Chondrocyte (in vitro differentiated cells): ENCODE measurements at regions not wholly inside any gene's neighbourhood (a gene's known extent, or its start where the extent isn't known, plus 50 kb on each side); places are given as distances from the start of the nearest gene placed in this dataset.

Experiments used
- DNase-seq: peaks from one replicate; pipeline ENCODE4 v3.0.0; 2021; ENCODE audit warnings: mixed read lengths, low spot score
- H3K27ac Mint-ChIP-seq: one replicate; pipeline ENCODE4 v1.8.0; 2021; ENCODE audit warnings: mild to moderate bottlenecking, moderate library complexity, mixed read lengths; ENCODE audit not compliant: unreplicated experiment
- H3K27me3 Mint-ChIP-seq: 2 replicates; pipeline ENCODE4 v1.8.0; 2021; ENCODE audit warnings: low read depth, mixed read lengths
- H3K36me3 Mint-ChIP-seq: 2 replicates; pipeline ENCODE4 v1.8.0; 2021; ENCODE audit warnings: low read depth, mixed read lengths
- H3K4me1 Mint-ChIP-seq: 2 replicates; pipeline ENCODE4 v1.8.0; 2021; ENCODE audit warnings: low read depth, mild to moderate bottlenecking, mixed read lengths
- H3K4me3 Mint-ChIP-seq: one replicate; pipeline ENCODE4 v1.8.0; 2021; ENCODE audit warnings: mild to moderate bottlenecking, moderate library complexity, mixed read lengths; ENCODE audit not compliant: unreplicated experiment
- H3K9me3 Mint-ChIP-seq: 2 replicates; pipeline ENCODE4 v1.8.0; 2021; ENCODE audit warnings: low read depth, mixed read lengths
- CTCF ChIP-seq: fragments of 200-600 bp; sonication (generic); IDR thresholded peaks from 2 replicates; pipeline ENCODE4 v1.5.0; 2021; ENCODE audit warnings: antibody characterized with exemption, mild to moderate bottlenecking, moderate library complexity

GRCh38 chr17:13921841-13922776 is 147.2 kb upstream of the COX10 start:
- no peak for TF ChIP-seq CTCF
- Mint-ChIP-seq H3K36me3 (no peaks in the 10 kb centered on the region), H3K4me1 (no peaks in the 10 kb centered on the region), H3K27ac (no peak overlapping the region), H3K4me3 (no peak overlapping the region), H3K9me3 (no peaks in the 10 kb centered on the region), H3K27me3 (no peaks in the 10 kb centered on the region)
- no peak for DNase-seq

- no peak for DNase-seq
- no peaks in the 10 kb centered on the region for H3K4me1 Mint-ChIP-seq
- no peak overlapping the region for H3K27ac Mint-ChIP-seq
- H3K27me3 Mint-ChIP-seq, result no peaks in the 10 kb centered on the region
- no peaks in the 10 kb centered on the region for H3K36me3 Mint-ChIP-seq
- no peak for TF ChIP-seq CTCF
- H3K9me3 Mint-ChIP-seq, result no peaks in the 10 kb centered on the region
- H3K4me3 Mint-ChIP-seq, result no peak overlapping the region
Measured at GRCh38 chr17:13922885-13923284, 146.4 kb upstream of the COX10 start.

GRCh38 chr17:13925579-13925978 is 143.7 kb upstream of the COX10 start:
- no peaks in the 10 kb centered on the region for H3K27me3 Mint-ChIP-seq

GRCh38 chr17:13931111-13931526 is 138.2 kb upstream of the COX10 start:
- H3K4me1 Mint-ChIP-seq, result peaks cover 35% of the 10 kb centered on the region
- H3K4me3 Mint-ChIP-seq, result no peak overlapping the region
- H3K9me3 Mint-ChIP-seq, result peaks cover 11% of the 10 kb centered on the region
- no peaks in the 10 kb centered on the region for H3K27me3 Mint-ChIP-seq
- no peak for DNase-seq
- no peak overlapping the region for H3K27ac Mint-ChIP-seq
- no peaks in the 10 kb centered on the region for H3K36me3 Mint-ChIP-seq
- TF ChIP-seq CTCF, result no peak

More at GRCh38 chr17:13925579-13925978, 143.7 kb upstream of the COX10 start:
- peaks cover 1% of the 10 kb centered on the region for H3K9me3 Mint-ChIP-seq
- no peaks in the 10 kb centered on the region for H3K36me3 Mint-ChIP-seq
- no peak overlapping the region for H3K27ac Mint-ChIP-seq
- peak; percentile 31 for TF ChIP-seq CTCF
- H3K4me3 Mint-ChIP-seq, result no peak overlapping the region
- no peaks in the 10 kb centered on the region for H3K4me1 Mint-ChIP-seq
- DNase-seq, result no peak

GRCh38 chr17:13931800-13932460 is 137.4 kb upstream of the COX10 start:
- Mint-ChIP-seq H3K4me3 (no peak overlapping the region), H3K4me1 (peaks cover 35% of the 10 kb centered on the region)

More at GRCh38 chr17:13931800-13932460, 137.4 kb upstream of the COX10 start:
- TF ChIP-seq CTCF, result no peak
- no peak for DNase-seq
- Mint-ChIP-seq H3K27ac (peak overlapping the region; percentile 83), H3K27me3 (no peaks in the 10 kb centered on the region), H3K9me3 (peaks cover 11% of the 10 kb centered on the region), H3K36me3 (no peaks in the 10 kb centered on the region)
